Breast epithelium (tissue), 4 donors: ENCODE measurements at regions not wholly inside any gene's neighbourhood (a gene's known extent, or its start where the extent isn't known, plus 50 kb on each side); places are given as distances from the start of the nearest gene placed in this dataset.

ENCODE experiments used
- DNase-seq, 2 donors: peaks; one replicate each; pipeline ENCODE4 v3.0.0-alpha.2; 2019; ENCODE audit warnings: low spot score in 2 of 2
- H3K27ac ChIP-seq, 2 donors: fragments of 200-600 bp; sonication (generic) in 1 of 2; one replicate each; pipeline ENCODE4 v1.5.1; 2016 to 2019; ENCODE audit warnings: mild to moderate bottlenecking in 1 of 2
- H3K27me3 ChIP-seq, 2 donors: fragments of 200-600 bp; sonication (generic) in 1 of 2; one replicate each; pipeline versions ENCODE4 v1.5.1 to v1.6.0; 2017 to 2019; ENCODE audit warnings: control low read depth in 1 of 2, mild to moderate bottlenecking in 1 of 2
- H3K36me3 ChIP-seq: fragments of 200-600 bp; one replicate; pipeline ENCODE4 v1.5.1; 2019
- H3K4me1 ChIP-seq, 2 donors: fragments of 200-600 bp; sonication (generic); one replicate each; pipeline ENCODE4 v1.5.1; 2016 to 2019; ENCODE audit warnings: control low read depth in 1 of 2
- H3K4me3 ChIP-seq, 3 donors: fragments of 200-600 bp; sonication (generic); 1 replicate in 2 of 3; 2 replicates in 1 of 3; pipeline ENCODE4 v1.5.1; 2016 to 2019; ENCODE audit warnings: mild to moderate bottlenecking in 3 of 3, moderate library complexity in 2 of 3
- H3K9me3 ChIP-seq, 2 donors: fragments of 200-600 bp; sonication (generic) in 1 of 2; one replicate each; pipeline ENCODE4 v1.5.1; 2016 to 2019; ENCODE audit warnings: control low read depth in 1 of 2
- CTCF ChIP-seq, 3 donors: fragments of 450-650 bp; IDR thresholded peaks; one replicate each; pipeline ENCODE4 v1.5.1; 2016 to 2017; ENCODE audit warnings: antibody characterized with exemption in 3 of 3, mild to moderate bottlenecking in 3 of 3, moderate library complexity in 3 of 3
- POLR2A ChIP-seq: fragments of 450-650 bp; IDR thresholded peaks from one replicate; pipeline ENCODE4 v1.6.1; 2016; ENCODE audit warnings: antibody characterized with exemption, mild to moderate bottlenecking, moderate library complexity
- POLR2AphosphoS5 ChIP-seq, 3 donors: sonication (generic); formaldehyde crosslinking; IDR thresholded peaks; one replicate each; pipeline ENCODE4 v1.6.1; 2017; ENCODE audit warnings: antibody characterized with exemption in 3 of 3
- intact Hi-C: fragments of 100-400 bp; cut with DNase I; formaldehyde crosslinking; loops from one replicate; pipeline ENCODE4 v1.15.1; 2023; ENCODE audit warnings: low total_unique reads

- H3K27me3 ChIP-seq: no peaks in the 10 kb centered on the region
- intact Hi-C loops: loop anchor here (5.0 kb wide), 1 partner anchor 775 kb away; no protein-coding TSS in a partner anchor
- no peak overlapping the region for H3K27ac ChIP-seq
- no peaks in the 10 kb centered on the region for H3K36me3 ChIP-seq
- no peak for DNase-seq
- TF ChIP-seq POLR2AphosphoS5 (IDR thresholded peaks at IDR 0.05) (no peak), CTCF (IDR thresholded peaks at IDR 0.05) (no peak), POLR2A (no peak)
- H3K4me3 ChIP-seq: no peak overlapping the region
- H3K9me3 ChIP-seq: no peaks in the 10 kb centered on the region
- no peaks in the 10 kb centered on the region for H3K4me1 ChIP-seq
These were observed 292.0 kb upstream of the KLF6 start for GRCh38 chr10:4076983-4077382.

DNA sequence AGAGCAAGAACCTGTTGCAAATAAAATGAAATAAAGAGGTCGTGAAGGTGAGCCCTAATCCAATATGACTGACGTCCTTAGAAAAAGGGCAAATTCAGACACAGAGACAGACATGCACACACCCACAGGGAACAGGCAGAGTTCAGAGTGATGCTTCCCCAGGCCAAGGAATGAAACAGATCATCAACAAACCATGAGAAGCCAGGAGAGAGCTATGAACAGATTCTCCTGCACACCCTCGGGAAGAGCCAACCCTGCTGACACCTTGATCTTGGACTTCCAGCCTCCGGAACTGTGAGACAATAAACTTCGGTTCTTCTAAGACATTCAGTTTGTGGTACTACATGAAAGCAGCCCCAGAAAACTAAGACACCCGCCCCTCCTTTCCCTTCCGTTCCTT is 290.4 kb upstream of the KLF6 start:
- Histone ChIP-seq H3K4me3 (no peak overlapping the region), H3K27me3 (no peaks in the 10 kb centered on the region), H3K27ac (no peak overlapping the region), H3K9me3 (no peaks in the 10 kb centered on the region), H3K4me1 (no peaks in the 10 kb centered on the region), H3K36me3 (no peaks in the 10 kb centered on the region)
- TF ChIP-seq POLR2AphosphoS5 (IDR thresholded peaks at IDR 0.05) (no peak), POLR2A (no peak), CTCF (IDR thresholded peaks at IDR 0.05) (no peak)
- intact Hi-C loops: loop anchor here (5.0 kb wide), 1 partner anchor 773 kb away; no protein-coding TSS in a partner anchor
- no peak for DNase-seq

- intact Hi-C loops: loop anchor here (5.0 kb wide), 1 partner anchor 772 kb away; no protein-coding TSS in a partner anchor
- Histone ChIP-seq H3K27ac (no peak overlapping the region), H3K36me3 (no peaks in the 10 kb centered on the region), H3K4me1 (no peaks in the 10 kb centered on the region), H3K27me3 (no peaks in the 10 kb centered on the region), H3K4me3 (no peak overlapping the region), H3K9me3 (no peaks in the 10 kb centered on the region)
- DNase-seq: no peak
- TF ChIP-seq POLR2AphosphoS5 (IDR thresholded peaks at IDR 0.05) (no peak), POLR2A (no peak), CTCF (IDR thresholded peaks at IDR 0.05) (no peak)
These were observed 289.8 kb upstream of the KLF6 start for GRCh38 chr10:4074545-4075407.

DNA sequence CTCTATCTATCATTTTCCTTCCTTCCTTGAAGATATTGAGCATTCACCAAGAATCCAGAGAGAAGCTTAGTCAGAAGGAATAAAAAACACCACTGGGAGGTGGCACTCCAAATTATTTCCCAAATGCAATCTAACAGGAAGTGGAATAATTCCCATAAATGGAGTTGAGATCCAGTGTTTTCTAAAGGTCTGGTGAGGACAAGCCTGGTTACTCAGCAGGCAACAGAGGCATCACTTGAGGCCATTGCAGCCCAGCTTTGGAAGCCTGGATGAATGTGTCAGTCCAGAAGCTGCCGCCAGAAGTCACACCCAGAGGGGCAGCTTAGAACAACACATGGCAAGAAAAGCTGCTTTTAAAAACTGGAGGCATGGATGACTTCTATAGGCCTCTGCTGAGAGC is 288.9 kb upstream of the KLF6 start:
- Histone ChIP-seq H3K27me3 (no peaks in the 10 kb centered on the region), H3K4me3 (no peak overlapping the region), H3K27ac (no peak overlapping the region), H3K4me1 (no peaks in the 10 kb centered on the region), H3K9me3 (no peaks in the 10 kb centered on the region), H3K36me3 (no peaks in the 10 kb centered on the region)
- DNase-seq: no peak
- intact Hi-C loops: no loop called here
- TF ChIP-seq POLR2AphosphoS5 (IDR thresholded peaks at IDR 0.05) (no peak), CTCF (IDR thresholded peaks at IDR 0.05) (no peak), POLR2A (no peak)

DNA sequence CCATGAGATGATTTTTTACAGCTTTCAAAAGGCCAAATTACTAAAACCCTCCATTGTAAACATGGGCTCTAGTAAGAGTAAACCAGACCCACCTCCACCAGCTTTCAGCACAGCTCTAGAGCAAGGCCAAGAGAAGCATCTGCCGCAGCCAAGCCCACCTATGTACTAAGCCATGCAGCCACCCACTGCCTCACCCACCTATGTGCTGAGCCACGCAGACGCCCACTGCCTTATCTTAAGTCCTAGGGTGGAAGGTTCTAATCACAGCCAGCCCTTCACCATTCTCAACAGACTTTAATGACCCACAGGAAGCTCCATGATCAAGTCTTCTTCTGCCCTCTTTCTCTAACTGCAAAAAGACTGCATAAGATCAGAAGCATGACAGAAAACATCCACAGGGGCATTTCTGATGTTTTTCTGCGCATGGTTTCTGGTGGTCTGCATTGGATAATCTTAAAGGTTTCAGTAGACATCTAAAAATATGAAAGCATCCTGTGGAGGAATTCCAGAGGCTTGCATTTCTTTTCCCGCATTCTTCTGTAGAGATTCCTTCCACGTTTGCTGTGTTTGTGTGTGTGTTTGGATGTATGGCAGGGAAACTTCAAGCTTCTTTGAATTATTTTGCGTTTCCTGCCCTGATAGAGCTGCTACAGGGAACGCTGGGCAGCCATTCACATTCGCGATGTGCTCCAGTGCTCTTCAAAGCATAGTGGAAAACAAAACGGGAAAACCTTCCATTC is 286.1 kb upstream of the KLF6 start:
- DNase-seq: no peak
- no peak overlapping the region for H3K4me3 ChIP-seq
- intact Hi-C loops: no loop called here
- peak overlapping the region in 1 of 2 donors; percentile 9 for H3K27ac ChIP-seq
- H3K36me3 ChIP-seq: no peaks in the 10 kb centered on the region
- no peaks in the 10 kb centered on the region for H3K9me3 ChIP-seq
- no peaks in the 10 kb centered on the region for H3K27me3 ChIP-seq
- TF ChIP-seq CTCF (IDR thresholded peaks at IDR 0.05) (no peak), POLR2A (no peak), POLR2AphosphoS5 (IDR thresholded peaks at IDR 0.05) (no peak)
- no peaks in the 10 kb centered on the region for H3K4me1 ChIP-seq
